Heart right ventricle (tissue), 16 donors: ENCODE measurements at regions not wholly inside any gene's neighbourhood (a gene's known extent, or its start where the extent isn't known, plus 50 kb on each side); places are given as distances from the start of the nearest gene placed in this dataset.

Experiments
- ATAC-seq, 8 donors: fragments of 200-7000 bp; cut with Tn5 transposase; one replicate each; pipeline ENCODE4 v1.9.1; 2020; ENCODE audit warnings: mild to moderate bottlenecking in 8 of 8, moderate library complexity in 8 of 8, moderate number of reproducible peaks in 1 of 8
- DNase-seq, 2 donors: peaks; one replicate each; pipeline ENCODE4 v3.0.0-alpha.2; 2020
- H3K27ac ChIP-seq, 10 donors: fragments of 200-600 bp; sonication (generic) in 2 of 10; one replicate each; pipeline versions ENCODE4 v1.5.0 to v1.8.0; 2020 to 2022; ENCODE audit warnings: mild to moderate bottlenecking in 3 of 10
- H3K27me3 ChIP-seq, 7 donors: fragments of 200-600 bp; one replicate each; pipeline ENCODE4 v1.8.0; 2021 to 2022; ENCODE audit warnings: mild to moderate bottlenecking in 2 of 7
- H3K36me3 ChIP-seq, 9 donors: fragments of 200-600 bp; sonication (generic) in 1 of 9; one replicate each; pipeline versions ENCODE4 v1.5.0 to v1.8.0; 2020 to 2022; ENCODE audit warnings: mild to moderate bottlenecking in 2 of 9
- H3K4me1 ChIP-seq, 9 donors: fragments of 200-600 bp; sonication (generic) in 1 of 9; one replicate each; pipeline versions ENCODE4 v1.5.0 to v1.8.0; 2020 to 2022; ENCODE audit warnings: mild to moderate bottlenecking in 4 of 9
- H3K4me3 ChIP-seq, 10 donors: fragments of 200-600 bp; sonication (generic) in 2 of 10; one replicate each; pipeline versions ENCODE4 v1.5.0 to v1.8.0; 2020 to 2022; ENCODE audit warnings: mild to moderate bottlenecking in 7 of 10, moderate library complexity in 2 of 10
- H3K9me3 ChIP-seq, 11 donors: fragments of 200-600 bp in 10 of 11; sonication (generic) in 2 of 11; one replicate each; pipeline versions ENCODE4 v1.5.0 to v1.8.0; 2013 to 2022; ENCODE audit warnings: mild to moderate bottlenecking in 2 of 11, control low read depth in 1 of 11, moderate library complexity in 1 of 11
- CTCF ChIP-seq, 9 donors: fragments of 200-600 bp; sonication (generic) in 2 of 9; IDR thresholded peaks; one replicate each; pipeline versions ENCODE4 v1.5.0 to v1.8.0; 2021 to 2022; ENCODE audit warnings: antibody characterized with exemption in 9 of 9, mild to moderate bottlenecking in 5 of 9, moderate library complexity in 1 of 9
- whole genome bisulfite sequencing, 2 donors: extraction: QIAGEN DNeasy Blood & Tissue Kit; methylation state at CpG; one replicate each; pipeline ENCODE4 v1.1.7; 2013; ENCODE audit warnings: inconsistent platforms in 1 of 2; 5-methylcytosine and 5-hydroxymethylcytosine counted together
- intact Hi-C, 10 donors: fragments of 100-400 bp; cut with DNase I; formaldehyde crosslinking; loops; one replicate each; pipeline versions ENCODE4 v1.11.1 to v1.14.2; 2022
- donor health status: Arrhythmogenic right ventricular cardiomyopathy.
- donor health status: ischemic (EF 13 %, LVEDD 7.1; RV severe dilation, severe dysfunction).
- donor health status: healthy with polysubstance abuse.
- donor health status: DM: no; HTN: yes; CAD: no.
- donor health status: DM: no; HTN: no; CAD: no.
- donor health status: ischemic (EF 25% LVEDD 6.9; RV normal size, moderate dysfunction).
- donor health status: ischemic (EF 25% LVEDD 5.7; RV mildly dilated, moderate dysfunction).
- donor health status: healthy.
- donor health status: DM: yes; HTN: yes; CAD: no.
- donor health status: Ischemic cardiomyopathy.
- donor health status: ischemic (EF 35%, LVEDD 5.7; RV mildly dilated, moderate dysfunction).
- donor health status: nonischemic (EF 11% LVEDD 7.7; RV severe dilation, severe dysfunction).
- donor health status: DM: yes; HTN: yes; CAD: no.
- donor health status: PGD.
- donor health status: ischemic (EF 29% LVEDD 5.4; RV normal size, mild dysfunction).
- donor health status: nonischemic (EF 23%, LVEDD 6.1; RV moderate dilation, normal function).

- no peaks in the 10 kb centered on the region for H3K27me3 ChIP-seq
- H3K9me3 ChIP-seq, result no peaks in the 10 kb centered on the region
- ATAC-seq, result peak in 5 of 8 donors; percentile 52 to 83 (median 81)
- no peak for TF ChIP-seq CTCF (IDR thresholded peaks at IDR 0.05)
- peaks cover 0 to 7% (median 0%) of the 10 kb centered on the region in 9 donors for H3K4me1 ChIP-seq
- intact Hi-C loops, result no loop called here
- DNase-seq, result peak in 1 of 2 donors; percentile 69
- H3K27ac ChIP-seq, result no peak overlapping the region
- WGBS, 2 donors, result 60 to 70% methylated on average over 8 of the region's 8 CpGs
- no peaks in the 10 kb centered on the region for H3K36me3 ChIP-seq
- no peak overlapping the region for H3K4me3 ChIP-seq
Observed at GRCh38 chr11:34749666-34750659, 129.1 kb downstream of the EHF start.

GRCh38 chr11:34748036-34748435 is 127.1 kb downstream of the EHF start:
- Histone ChIP-seq H3K4me3 (no peak overlapping the region), H3K9me3 (no peaks in the 10 kb centered on the region), H3K27me3 (no peaks in the 10 kb centered on the region), H3K4me1 (peaks cover 0 to 7% (median 0%) of the 10 kb centered on the region in 9 donors), H3K36me3 (no peaks in the 10 kb centered on the region), H3K27ac (no peak overlapping the region)
- no peak for ATAC-seq
- WGBS, 2 donors, result 71 to 73% methylated on average over 3 of the region's 3 CpGs
- no peak for DNase-seq
- intact Hi-C loops, result no loop called here
- no peak for TF ChIP-seq CTCF (IDR thresholded peaks at IDR 0.05)

GRCh38 chr11:34747251-34747650 is 126.4 kb downstream of the EHF start:
- 48 to 51% methylated on average over 3 of the region's 3 CpGs for whole genome bisulfite sequencing, 2 donors
- Histone ChIP-seq H3K4me1 (peaks cover 0 to 7% (median 0%) of the 10 kb centered on the region in 9 donors), H3K27ac (no peak overlapping the region), H3K4me3 (no peak overlapping the region), H3K36me3 (no peaks in the 10 kb centered on the region), H3K9me3 (no peaks in the 10 kb centered on the region), H3K27me3 (no peaks in the 10 kb centered on the region)
- ATAC-seq (no peak), DNase-seq (no peak)
- TF ChIP-seq CTCF (IDR thresholded peaks at IDR 0.05), result no peak
- intact Hi-C loops, result no loop called here

- intact Hi-C loops, result no loop called here
- Histone ChIP-seq H3K4me1 (peaks cover 0 to 3% (median 0%) of the 10 kb centered on the region in 9 donors), H3K36me3 (no peaks in the 10 kb centered on the region), H3K9me3 (no peaks in the 10 kb centered on the region), H3K27me3 (no peaks in the 10 kb centered on the region), H3K27ac (no peak overlapping the region), H3K4me3 (no peak overlapping the region)
- WGBS, 2 donors, result 19 to 31% methylated on average over 3 of the region's 3 CpGs
- no peak for DNase-seq
- ATAC-seq, result peak in 1 of 8 donors; percentile 39
- TF ChIP-seq CTCF (IDR thresholded peaks at IDR 0.05), result no peak
Observed at GRCh38 chr11:34745195-34745594, 124.3 kb downstream of the EHF start.
